Neuronal stem cell (in vitro differentiated cells): ENCODE measurements at regions not wholly inside any gene's neighbourhood (a gene's known extent, or its start where the extent isn't known, plus 50 kb on each side); places are given as distances from the start of the nearest gene placed in this dataset.

ENCODE experiments used
- DNase-seq: peaks from one replicate; pipeline ENCODE4 v3.0.0-alpha.2; 2013; ENCODE audit warnings: low spot score
- H2AFZ ChIP-seq: one replicate; pipeline ENCODE4 v1.6.1; 2013; ENCODE audit warnings: mild to moderate bottlenecking, low read length, inconsistent platforms
- H2AK5ac ChIP-seq: 2 replicates; pipeline ENCODE4 v1.6.1; 2013; ENCODE audit warnings: low read depth, mild to moderate bottlenecking, inconsistent platforms, low read length, moderate library complexity, mixed read lengths
- H2BK120ac ChIP-seq: 2 replicates; pipeline ENCODE4 v1.6.1; 2013; ENCODE audit warnings: low read depth, mild to moderate bottlenecking, inconsistent platforms, low read length, moderate library complexity, mixed read lengths
- H2BK12ac ChIP-seq: one replicate; pipeline ENCODE4 v1.6.1; 2013; ENCODE audit warnings: low read length, inconsistent platforms
- H2BK15ac ChIP-seq: 2 replicates; pipeline ENCODE4 v1.6.1; 2013; ENCODE audit warnings: mild to moderate bottlenecking, low read length, inconsistent platforms, mixed read lengths
- H2BK5ac ChIP-seq: one replicate; pipeline ENCODE4 v1.6.1; 2013; ENCODE audit warnings: inconsistent platforms, mild to moderate bottlenecking, low read length, moderate library complexity
- H3K14ac ChIP-seq: one replicate; pipeline ENCODE4 v1.6.1; 2013; ENCODE audit warnings: low read length, inconsistent platforms
- H3K18ac ChIP-seq: 2 replicates; pipeline ENCODE4 v1.6.1; 2013; ENCODE audit warnings: low read length, inconsistent platforms
- H3K23ac ChIP-seq: 2 replicates; pipeline ENCODE4 v1.6.1; 2013; ENCODE audit warnings: low read depth, mild to moderate bottlenecking, mixed read lengths, low read length, inconsistent platforms; ENCODE audit not compliant: poor library complexity
- H3K27ac ChIP-seq: replicated peaks from 3 replicates; pipeline ENCODE4 v1.5.1; 2013; ENCODE audit warnings: low read length, inconsistent platforms
- H3K27me3 ChIP-seq, 3 experiments: 2 replicates each; pipeline ENCODE4 v1.6.1; 2013; ENCODE audit warnings: low read length in 3 of 3, mild to moderate bottlenecking in 2 of 3, inconsistent platforms in 1 of 3, low read depth in 1 of 3, mixed read lengths in 1 of 3, moderate library complexity in 1 of 3; ENCODE audit not compliant: control insufficient read depth in 3 of 3, insufficient read depth in 3 of 3
- H3K36me3 ChIP-seq, 2 donors: replicated peaks in 1 of 2; 2 replicates each; pipeline ENCODE4 v1.6.1; 2013; ENCODE audit warnings: low read length in 2 of 2; ENCODE audit not compliant: control insufficient read depth in 2 of 2, insufficient read depth in 2 of 2
- H3K4ac ChIP-seq: 2 replicates; pipeline ENCODE4 v1.6.1; 2013; ENCODE audit warnings: inconsistent platforms, mild to moderate bottlenecking, low read length, moderate library complexity
- H3K4me1 ChIP-seq, 2 donors: 1 replicate in 1 of 2; 2 replicates in 1 of 2; pipeline ENCODE4 v1.6.1; 2013; ENCODE audit warnings: low read length in 2 of 2, low read depth in 1 of 2; ENCODE audit not compliant: control insufficient read depth in 2 of 2, insufficient read depth in 1 of 2
- H3K4me2 ChIP-seq: one replicate; pipeline ENCODE4 v1.6.1; 2013; ENCODE audit warnings: mild to moderate bottlenecking, low read length, inconsistent platforms; ENCODE audit not compliant: insufficient read depth, poor library complexity, severe bottlenecking
- H3K4me3 ChIP-seq, 2 donors: 2 replicates each; pipeline ENCODE4 v1.5.1; 2013; ENCODE audit warnings: low read length in 2 of 2, mild to moderate bottlenecking in 2 of 2, inconsistent platforms in 1 of 2, moderate library complexity in 1 of 2
- H3K79me1 ChIP-seq: one replicate; pipeline ENCODE4 v1.6.1; 2013; ENCODE audit warnings: low read depth, mild to moderate bottlenecking, inconsistent platforms, low read length, moderate library complexity
- H3K9ac ChIP-seq: one replicate; pipeline ENCODE4 v1.6.1; 2013; ENCODE audit warnings: mild to moderate bottlenecking, low read depth, low read length, inconsistent platforms; ENCODE audit not compliant: poor library complexity
- H3K9me3 ChIP-seq, 2 donors: replicated peaks in 1 of 2; 2 replicates each; pipeline versions ENCODE3 to v1.6.1; 2013; ENCODE audit warnings: low read length in 2 of 2, mild to moderate bottlenecking in 2 of 2, inconsistent platforms in 1 of 2, low read depth in 1 of 2, mixed read lengths in 1 of 2, moderate library complexity in 1 of 2; ENCODE audit not compliant: control insufficient read depth in 2 of 2, insufficient read depth in 1 of 2
- H4K8ac ChIP-seq: one replicate; pipeline ENCODE4 v1.6.1; 2013; ENCODE audit warnings: low read depth, mild to moderate bottlenecking, inconsistent platforms, low read length, moderate library complexity
- H4K91ac ChIP-seq: one replicate; pipeline ENCODE4 v1.6.1; 2013; ENCODE audit warnings: low read length, low read depth, mild to moderate bottlenecking, inconsistent platforms; ENCODE audit not compliant: poor library complexity
- WGBS, 2 donors: extraction: QIAGEN DNeasy Blood & Tissue Kit; methylation state at CpG; one replicate each; pipeline ENCODE4 v1.1.7; 2013; ENCODE audit warnings: missing lambda C conversion rate in 2 of 2, mixed read lengths in 1 of 2; ENCODE audit not compliant: insufficient read length in 2 of 2, insufficient replicate concordance in 1 of 2; ENCODE audit errors: extremely low coverage in 2 of 2; 5-methylcytosine and 5-hydroxymethylcytosine counted together

- H2BK15ac ChIP-seq, result no peak overlapping the region
- no peak overlapping the region for H3K4ac ChIP-seq
- no peak overlapping the region for H2BK5ac ChIP-seq
- no peak overlapping the region for H3K27ac ChIP-seq
- H3K14ac ChIP-seq, result peak overlapping the region; percentile 13
- no peak overlapping the region for H3K23ac ChIP-seq
- no peak overlapping the region for H3K4me2 ChIP-seq
- no peaks in the 10 kb centered on the region for H3K79me1 ChIP-seq
- H2BK12ac ChIP-seq, result no peak overlapping the region
- no peak overlapping the region for H2BK120ac ChIP-seq
- H3K4me1 ChIP-seq, result no peaks in the 10 kb centered on the region
- peak overlapping the region in 1 of 2 donors; percentile 65 for H3K4me3 ChIP-seq
- H4K8ac ChIP-seq, result no peak overlapping the region
- no peak overlapping the region for H2AK5ac ChIP-seq
- no peak for DNase-seq
- H3K36me3 ChIP-seq, result no peaks in the 10 kb centered on the region
- H3K9ac ChIP-seq, result no peak overlapping the region
- H3K27me3 ChIP-seq, result no peaks in the 10 kb centered on the region
- H3K9me3 ChIP-seq, result peaks cover 0 to 6% of the 10 kb centered on the region in 2 donors
- H2AFZ ChIP-seq, result no peak overlapping the region
- no peak overlapping the region for H4K91ac ChIP-seq
- peak overlapping the region; percentile 14 for H3K18ac ChIP-seq
Measured at GRCh38 chr2:183803596-183803995, 679.4 kb downstream of the NUP35 start.

GRCh38 chr2:183807870-183808269 is 683.6 kb downstream of the NUP35 start:
- Histone ChIP-seq H2BK120ac (no peak overlapping the region), H2AK5ac (no peak overlapping the region), H3K27ac (no peak overlapping the region), H2AFZ (no peak overlapping the region), H2BK5ac (no peak overlapping the region), H3K27me3 (no peaks in the 10 kb centered on the region), H3K4me2 (no peak overlapping the region), H3K4me3 (no peak overlapping the region), H3K79me1 (no peaks in the 10 kb centered on the region), H2BK15ac (no peak overlapping the region), H3K18ac (no peak overlapping the region), H3K9me3 (peaks cover 0 to 6% of the 10 kb centered on the region in 2 donors), H4K91ac (no peak overlapping the region), H3K4ac (no peak overlapping the region), H3K4me1 (no peaks in the 10 kb centered on the region), H3K23ac (no peak overlapping the region), H2BK12ac (no peak overlapping the region), H3K9ac (no peak overlapping the region), H3K36me3 (no peaks in the 10 kb centered on the region), H4K8ac (no peak overlapping the region), H3K14ac (no peak overlapping the region)
- no peak for DNase-seq
- WGBS, 2 donors, result no CpG with 5 or more reads among the region's 3 CpGs

- H3K27ac ChIP-seq, result no peak overlapping the region
- H2BK12ac ChIP-seq, result no peak overlapping the region
- no peak overlapping the region for H2AFZ ChIP-seq
- no peak overlapping the region for H4K8ac ChIP-seq
- no peak overlapping the region for H3K14ac ChIP-seq
- no peak overlapping the region for H3K18ac ChIP-seq
- H3K27me3 ChIP-seq, result no peaks in the 10 kb centered on the region
- H3K9ac ChIP-seq, result no peak overlapping the region
- no peak overlapping the region for H3K23ac ChIP-seq
- no peak overlapping the region for H3K4me3 ChIP-seq
- no peak overlapping the region for H3K4me2 ChIP-seq
- no CpG with 5 or more reads among the region's 3 CpGs for WGBS, 2 donors
- H2BK5ac ChIP-seq, result no peak overlapping the region
- no peak overlapping the region for H3K4ac ChIP-seq
- no peak overlapping the region for H2BK120ac ChIP-seq
- no peak overlapping the region for H2BK15ac ChIP-seq
- no peak for DNase-seq
- H4K91ac ChIP-seq, result no peak overlapping the region
- H3K4me1 ChIP-seq, result no peaks in the 10 kb centered on the region
- H3K9me3 ChIP-seq, result no peaks in the 10 kb centered on the region
- no peak overlapping the region for H2AK5ac ChIP-seq
- no peaks in the 10 kb centered on the region for H3K36me3 ChIP-seq
- H3K79me1 ChIP-seq, result no peaks in the 10 kb centered on the region
Measured at GRCh38 chr2:183809404-183809803, 685.2 kb downstream of the NUP35 start.

GRCh38 chr2:183811281-183811680 is 687.0 kb downstream of the NUP35 start:
- H2BK12ac ChIP-seq, result no peak overlapping the region
- H2BK120ac ChIP-seq, result no peak overlapping the region
- no peaks in the 10 kb centered on the region for H3K27me3 ChIP-seq
- H3K9ac ChIP-seq, result no peak overlapping the region
- no peak overlapping the region for H3K23ac ChIP-seq
- no peak overlapping the region for H3K4ac ChIP-seq
- H3K18ac ChIP-seq, result no peak overlapping the region
- no peak overlapping the region for H2BK5ac ChIP-seq
- no peak overlapping the region for H4K91ac ChIP-seq
- no peak overlapping the region for H4K8ac ChIP-seq
- H2AK5ac ChIP-seq, result no peak overlapping the region
- no CpG with 5 or more reads among the region's 1 CpG for WGBS, 2 donors
- no peak overlapping the region for H2AFZ ChIP-seq
- no peak overlapping the region for H3K14ac ChIP-seq
- H3K4me2 ChIP-seq, result no peak overlapping the region
- H3K36me3 ChIP-seq, result no peaks in the 10 kb centered on the region
- no peaks in the 10 kb centered on the region for H3K9me3 ChIP-seq
- H2BK15ac ChIP-seq, result no peak overlapping the region
- no peak overlapping the region for H3K4me3 ChIP-seq
- no peak for DNase-seq
- no peak overlapping the region for H3K27ac ChIP-seq
- no peaks in the 10 kb centered on the region for H3K79me1 ChIP-seq
- no peaks in the 10 kb centered on the region for H3K4me1 ChIP-seq
